Suprapubic skin (tissue), 4 donors: ENCODE measurements at regions not wholly inside any gene's neighbourhood (a gene's known extent, or its start where the extent isn't known, plus 50 kb on each side); places are given as distances from the start of the nearest gene placed in this dataset.

Experiments used
- DNase-seq, 2 donors: peaks; one replicate each; pipeline ENCODE4 v3.0.0-alpha.2; 2019; ENCODE audit warnings: low spot score in 2 of 2
- H3K27ac ChIP-seq: fragments of 200-600 bp; sonication (generic); one replicate; pipeline ENCODE4 v1.5.1; 2019
- H3K27me3 ChIP-seq: fragments of 200-600 bp; sonication (generic); one replicate; pipeline ENCODE4 v1.5.1; 2019
- H3K36me3 ChIP-seq: fragments of 200-600 bp; sonication (generic); one replicate; pipeline ENCODE4 v1.5.1; 2019
- H3K4me1 ChIP-seq: fragments of 200-600 bp; sonication (generic); one replicate; pipeline ENCODE4 v1.5.1; 2019
- H3K4me3 ChIP-seq: fragments of 200-600 bp; sonication (generic); one replicate; pipeline ENCODE4 v1.5.1; 2019; ENCODE audit warnings: mild to moderate bottlenecking
- H3K9me3 ChIP-seq: fragments of 200-600 bp; sonication (generic); one replicate; pipeline ENCODE4 v1.5.1; 2019
- EP300 ChIP-seq: sonication (generic); formaldehyde crosslinking; IDR thresholded peaks from one replicate; pipeline ENCODE4 v1.6.1; 2017; ENCODE audit warnings: antibody characterized with exemption
- POLR2A ChIP-seq, 2 donors: fragments of 450-650 bp; IDR thresholded peaks; one replicate each; pipeline ENCODE4 v1.6.1; 2017; ENCODE audit warnings: antibody characterized with exemption in 2 of 2, mild to moderate bottlenecking in 2 of 2, moderate library complexity in 2 of 2
- POLR2AphosphoS5 ChIP-seq, 3 donors: sonication (generic); formaldehyde crosslinking; IDR thresholded peaks; one replicate each; pipeline ENCODE4 v1.6.1; 2017; ENCODE audit warnings: antibody characterized with exemption in 3 of 3
- WGBS: methylation state at CpG from one replicate; pipeline ENCODE4 v1.1.5; 2018; 5-methylcytosine and 5-hydroxymethylcytosine counted together
- TF ChIP-seq, protein P1 (sequence below), 2 donors: fragments of 200-600 bp in 1 of 2; fragments of 450-650 bp in 1 of 2; sonication (generic) in 1 of 2; IDR thresholded peaks; one replicate each; pipeline ENCODE4 v1.5.1; 2016 to 2019; ENCODE audit warnings: antibody characterized with exemption in 2 of 2, mild to moderate bottlenecking in 1 of 2, moderate library complexity in 1 of 2

DNA sequence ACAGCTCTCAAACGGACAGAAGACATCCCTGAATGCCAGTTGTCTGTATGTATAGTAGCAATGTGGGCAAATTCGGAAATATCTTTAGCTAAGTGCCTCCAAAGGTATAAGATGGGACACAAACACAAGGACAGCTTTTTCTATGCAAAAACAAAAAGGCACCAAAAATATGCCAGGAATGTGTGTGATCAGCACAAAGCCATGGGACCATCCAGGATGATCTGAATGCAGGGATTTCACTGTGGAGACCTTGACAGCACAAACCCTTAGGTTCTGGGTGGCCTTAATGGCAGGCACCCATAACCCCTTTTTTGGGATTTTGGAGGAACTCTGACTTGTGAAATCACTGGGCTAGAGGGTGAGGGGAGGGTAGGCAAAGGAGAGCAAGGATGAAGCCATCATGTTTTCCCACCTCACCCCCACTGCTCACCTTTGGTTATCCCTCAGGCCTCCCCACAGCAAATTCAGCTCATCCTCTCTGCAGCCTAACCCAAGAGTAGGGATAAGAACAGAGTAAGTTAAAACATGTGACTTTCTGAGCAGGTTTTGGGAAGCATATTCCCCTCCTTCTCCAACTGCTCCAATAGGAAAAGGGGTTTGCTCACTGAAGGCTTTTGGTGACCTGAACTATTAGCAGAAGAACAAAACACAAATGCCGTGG is 154.6 kb downstream of the SNX19 start:
- Histone ChIP-seq H3K27ac (no peak overlapping the region), H3K36me3 (no peaks in the 10 kb centered on the region), H3K9me3 (no peaks in the 10 kb centered on the region), H3K27me3 (no peaks in the 10 kb centered on the region), H3K4me3 (no peak overlapping the region), H3K4me1 (peaks cover 12% of the 10 kb centered on the region)
- 73% methylated on average over 3 of the region's 3 CpGs for whole genome bisulfite sequencing
- TF ChIP-seq, protein P1, sequence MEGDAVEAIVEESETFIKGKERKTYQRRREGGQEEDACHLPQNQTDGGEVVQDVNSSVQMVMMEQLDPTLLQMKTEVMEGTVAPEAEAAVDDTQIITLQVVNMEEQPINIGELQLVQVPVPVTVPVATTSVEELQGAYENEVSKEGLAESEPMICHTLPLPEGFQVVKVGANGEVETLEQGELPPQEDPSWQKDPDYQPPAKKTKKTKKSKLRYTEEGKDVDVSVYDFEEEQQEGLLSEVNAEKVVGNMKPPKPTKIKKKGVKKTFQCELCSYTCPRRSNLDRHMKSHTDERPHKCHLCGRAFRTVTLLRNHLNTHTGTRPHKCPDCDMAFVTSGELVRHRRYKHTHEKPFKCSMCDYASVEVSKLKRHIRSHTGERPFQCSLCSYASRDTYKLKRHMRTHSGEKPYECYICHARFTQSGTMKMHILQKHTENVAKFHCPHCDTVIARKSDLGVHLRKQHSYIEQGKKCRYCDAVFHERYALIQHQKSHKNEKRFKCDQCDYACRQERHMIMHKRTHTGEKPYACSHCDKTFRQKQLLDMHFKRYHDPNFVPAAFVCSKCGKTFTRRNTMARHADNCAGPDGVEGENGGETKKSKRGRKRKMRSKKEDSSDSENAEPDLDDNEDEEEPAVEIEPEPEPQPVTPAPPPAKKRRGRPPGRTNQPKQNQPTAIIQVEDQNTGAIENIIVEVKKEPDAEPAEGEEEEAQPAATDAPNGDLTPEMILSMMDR (IDR thresholded peaks at IDR 0.05), result no peak
- TF ChIP-seq POLR2AphosphoS5 (IDR thresholded peaks at IDR 0.05), result no peak
- TF ChIP-seq EP300, result no peak
- TF ChIP-seq POLR2A (IDR thresholded peaks at IDR 0.05), result no peak
- no peak for DNase-seq

DNA sequence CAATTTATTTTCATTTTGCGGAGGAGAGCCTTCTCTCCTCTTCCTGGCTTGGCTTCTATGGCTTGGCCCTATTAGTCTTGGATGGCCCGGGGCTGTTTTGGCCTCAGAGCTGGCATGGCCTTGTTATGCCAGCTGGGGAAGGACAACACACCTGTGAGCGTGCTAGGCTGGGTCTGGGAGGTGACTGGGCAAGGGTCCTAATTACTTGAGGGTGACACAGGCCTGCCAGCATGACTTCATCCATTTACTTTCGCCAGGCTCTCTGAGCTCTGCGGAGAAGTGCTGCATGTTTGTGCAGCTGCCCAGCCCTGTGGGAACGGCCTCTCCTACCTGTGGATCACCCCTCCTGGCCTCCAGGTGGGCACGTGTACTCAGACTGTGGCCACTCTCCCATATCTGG is 153.6 kb downstream of the SNX19 start:
- H3K27ac ChIP-seq, result no peak overlapping the region
- H3K9me3 ChIP-seq, result no peaks in the 10 kb centered on the region
- no peaks in the 10 kb centered on the region for H3K27me3 ChIP-seq
- no peak for TF ChIP-seq EP300
- no peak for TF ChIP-seq POLR2AphosphoS5 (IDR thresholded peaks at IDR 0.05)
- DNase-seq, result no peak
- H3K4me1 ChIP-seq, result peaks cover 12% of the 10 kb centered on the region
- WGBS, result 41% methylated on average over 7 of the region's 7 CpGs
- H3K36me3 ChIP-seq, result no peaks in the 10 kb centered on the region
- no peak overlapping the region for H3K4me3 ChIP-seq

DNA sequence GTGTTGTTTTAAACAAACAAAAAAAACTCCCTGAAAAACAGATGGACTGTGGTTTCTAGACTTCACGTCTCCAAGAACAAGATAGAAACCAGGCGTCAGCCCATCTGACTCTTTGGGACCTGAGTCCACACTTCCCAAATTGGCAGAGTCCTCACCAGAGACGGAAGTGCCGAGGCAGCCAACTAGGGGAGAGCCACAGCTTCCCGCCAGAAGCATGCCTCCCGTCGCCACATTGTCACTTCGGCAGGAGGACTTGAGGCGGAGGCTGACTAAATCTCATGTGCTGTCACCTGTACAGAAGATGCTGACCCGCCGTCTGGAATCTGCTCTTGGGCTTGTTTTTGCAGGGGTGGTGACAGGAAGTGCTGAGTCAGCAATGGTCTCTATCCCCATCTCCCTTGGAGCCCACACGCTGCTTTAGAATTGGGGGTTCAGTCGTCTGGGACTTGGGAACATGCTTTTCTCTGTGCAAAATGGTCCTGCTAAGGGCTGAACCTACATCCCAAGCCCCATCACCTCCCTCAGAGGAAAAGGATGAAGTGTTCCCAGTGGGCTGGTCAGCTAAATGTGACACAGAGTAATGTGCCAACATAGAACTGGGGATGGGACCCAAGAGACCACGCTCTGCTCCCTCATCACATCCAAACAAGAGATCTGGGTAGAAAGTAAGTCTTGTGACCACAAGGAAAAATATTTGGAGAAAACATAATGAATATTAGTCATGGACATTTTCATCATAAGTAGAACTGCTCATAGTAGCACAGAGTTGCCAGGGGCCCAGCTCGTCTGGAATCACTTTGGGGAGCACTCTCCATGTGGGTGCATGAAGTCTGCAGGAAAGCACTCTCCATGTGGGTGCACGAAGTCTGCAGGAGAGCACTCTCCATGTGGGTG is 152.9 kb downstream of the SNX19 start:
- Histone ChIP-seq H3K9me3 (no peaks in the 10 kb centered on the region), H3K27ac (no peak overlapping the region), H3K36me3 (no peaks in the 10 kb centered on the region), H3K4me3 (no peak overlapping the region), H3K27me3 (no peaks in the 10 kb centered on the region), H3K4me1 (peaks cover 12% of the 10 kb centered on the region)
- no peak for DNase-seq
- no peak for TF ChIP-seq EP300
- no peak for TF ChIP-seq POLR2AphosphoS5 (IDR thresholded peaks at IDR 0.05)
- TF ChIP-seq, protein P1 (IDR thresholded peaks at IDR 0.05), result no peak
- no peak for TF ChIP-seq POLR2A (IDR thresholded peaks at IDR 0.05)
- WGBS, result 63% methylated on average over 16 of the region's 16 CpGs

DNA sequence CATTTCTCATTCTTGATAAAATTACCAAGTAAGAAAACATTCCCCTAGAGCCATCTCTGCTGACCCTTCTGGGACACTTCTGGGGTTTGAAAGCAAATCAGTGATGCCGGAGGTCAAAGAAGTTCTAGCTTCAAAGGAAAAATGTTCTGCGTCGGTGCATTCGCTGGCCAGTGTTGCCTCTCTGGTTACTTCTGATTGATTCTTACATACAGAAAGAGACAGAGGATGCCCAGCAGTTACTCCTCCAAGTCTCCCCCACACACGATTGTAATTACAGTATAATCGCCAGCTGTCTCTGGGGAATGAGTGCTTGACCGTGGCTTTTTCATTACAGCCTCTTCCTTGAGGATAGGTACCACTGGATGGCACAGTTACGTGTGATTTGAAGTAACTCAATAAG is 150.9 kb downstream of the SNX19 start:
- 80% methylated on average over 8 of the region's 8 CpGs for WGBS
- DNase-seq, result no peak

DNA sequence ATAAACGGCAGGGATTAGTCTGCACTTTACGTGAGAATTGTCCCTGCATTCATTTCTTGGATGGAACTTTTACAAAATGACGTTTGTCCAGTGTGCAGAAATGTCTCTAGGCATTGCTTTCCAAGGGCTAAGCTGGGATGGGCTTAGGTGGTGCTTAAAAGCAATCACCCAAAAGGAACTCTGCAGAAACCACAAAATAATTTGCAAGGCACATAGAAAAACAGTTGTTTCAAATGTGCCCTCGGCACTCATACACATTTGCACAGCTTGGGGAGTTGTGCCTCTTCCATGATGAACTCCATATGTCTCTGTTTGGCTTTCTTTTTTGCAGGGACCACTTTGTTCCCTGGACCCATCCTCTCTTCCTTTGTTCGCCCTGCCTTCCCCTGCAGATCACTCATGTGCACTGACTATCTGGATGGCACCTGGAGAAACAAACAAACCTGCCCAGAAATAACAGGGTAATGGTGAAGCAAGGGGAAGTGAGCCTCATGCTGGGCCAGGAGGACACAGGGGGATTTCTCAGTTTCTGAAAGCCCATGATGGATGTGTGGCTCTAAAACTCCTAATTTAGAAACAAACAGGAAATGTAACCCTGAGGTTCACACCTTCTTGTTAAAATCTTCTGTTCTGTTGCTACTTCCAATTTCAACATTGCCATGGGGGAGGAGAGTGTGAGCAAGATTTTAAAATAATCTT is 150.2 kb downstream of the SNX19 start:
- Histone ChIP-seq H3K4me1 (peaks cover 12% of the 10 kb centered on the region), H3K27ac (no peak overlapping the region), H3K4me3 (no peak overlapping the region), H3K27me3 (no peaks in the 10 kb centered on the region), H3K9me3 (no peaks in the 10 kb centered on the region), H3K36me3 (no peaks in the 10 kb centered on the region)
- 65% methylated on average over 5 of the region's 5 CpGs for WGBS
- no peak for DNase-seq
- no peak for TF ChIP-seq EP300

More for the DNA sequence above, 150.9 kb downstream of the SNX19 start:
- Histone ChIP-seq H3K27me3 (no peaks in the 10 kb centered on the region), H3K27ac (no peak overlapping the region), H3K4me3 (no peak overlapping the region), H3K9me3 (no peaks in the 10 kb centered on the region), H3K36me3 (no peaks in the 10 kb centered on the region), H3K4me1 (peaks cover 12% of the 10 kb centered on the region)
- TF ChIP-seq EP300, result no peak
- no peak for TF ChIP-seq POLR2AphosphoS5 (IDR thresholded peaks at IDR 0.05)
- TF ChIP-seq, protein P1 (IDR thresholded peaks at IDR 0.05), result no peak
- TF ChIP-seq POLR2A (IDR thresholded peaks at IDR 0.05), result no peak
